Activated CD8-positive, alpha-beta T cell treated with anti-CD3 and anti-CD28 coated beads, Interleukin-2, amount 10 ng/mL, durations not matched to agents 7 days and 5 days (primary cell): ENCODE measurements at regions not wholly inside any gene's neighbourhood (a gene's known extent, or its start where the extent isn't known, plus 50 kb on each side); places are given as distances from the start of the nearest gene placed in this dataset.
"Not testable (repeated sequence)": the region's sequence is repeated elsewhere in the genome, so short reads cannot be mapped to it uniquely, and the experiment has no call there.

ENCODE experiments used
- ATAC-seq: fragments of 150-1000 bp; cut with Tn5 transposase; one replicate; pipeline ENCODE4 v1.10.0; 2021; ENCODE audit warnings: moderate library complexity
- CTCF ChIA-PET: fragments of 350-600 bp; sonication (Branson Sonifier 250); formaldehyde crosslinking; loops from one replicate; lab custom pipeline; 2021; ENCODE audit warnings: antibody characterized with exemption; lab: Charles Lee
- POLR2A ChIA-PET: fragments of 350-600 bp; sonication (Branson Sonifier 250); formaldehyde crosslinking; loops from one replicate; lab custom pipeline; 2021; ENCODE audit warnings: antibody characterized with exemption; lab: Charles Lee
- DNase-seq: peaks from one replicate; pipeline ENCODE4 v3.0.0-alpha.2; 2020
- H3K27ac Mint-ChIP-seq: one replicate; pipeline ENCODE4 v1.8.0; 2021; ENCODE audit warnings: mild to moderate bottlenecking, mixed read lengths
- H3K27me3 Mint-ChIP-seq: one replicate; pipeline ENCODE4 v1.8.0; 2021; ENCODE audit warnings: low read depth, mixed read lengths
- H3K36me3 Mint-ChIP-seq: one replicate; pipeline ENCODE4 v1.8.0; 2021; ENCODE audit warnings: low read depth, mixed read lengths
- H3K4me1 Mint-ChIP-seq: one replicate; pipeline ENCODE4 v1.8.0; 2021; ENCODE audit warnings: low read depth, mixed read lengths
- H3K4me3 Mint-ChIP-seq: one replicate; pipeline ENCODE4 v1.8.0; 2021; ENCODE audit warnings: mild to moderate bottlenecking, mixed read lengths
- H3K9me3 Mint-ChIP-seq: one replicate; pipeline ENCODE4 v1.8.0; 2022; ENCODE audit warnings: mixed read lengths; ENCODE audit not compliant: insufficient read depth

GRCh38 chr12:25702553-25702952 is 149.5 kb upstream of the LMNTD1 start:
- peaks cover 7% of the 10 kb centered on the region for H3K4me1 Mint-ChIP-seq
- H3K4me3 Mint-ChIP-seq = no peak overlapping the region
- no peaks in the 10 kb centered on the region for H3K27me3 Mint-ChIP-seq

DNA sequence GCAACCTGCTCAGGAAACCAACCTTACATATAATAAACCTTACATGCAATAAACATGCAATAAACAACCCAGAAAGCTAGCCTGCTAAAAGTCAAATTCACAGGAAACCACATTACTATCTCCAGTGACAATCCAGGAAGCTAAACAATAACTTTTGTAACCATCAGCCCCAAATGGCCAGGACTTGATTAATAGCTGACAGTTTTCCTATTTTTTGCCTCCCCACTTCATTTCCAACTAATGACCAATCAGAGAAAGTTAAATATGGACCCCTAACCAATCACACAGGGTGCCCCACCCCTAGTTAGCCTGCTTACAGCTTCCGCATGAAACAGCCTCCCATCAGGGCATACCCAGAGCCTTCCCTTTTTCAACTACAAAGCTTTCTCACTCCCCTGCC is 152.2 kb upstream of the LMNTD1 start:
- DNase-seq = no peak
- POLR2A ChIA-PET = no interaction called here
- peaks cover 7% of the 10 kb centered on the region for H3K4me1 Mint-ChIP-seq
- ATAC-seq = no peak
- no peaks in the 10 kb centered on the region for H3K27me3 Mint-ChIP-seq
- no peak overlapping the region for H3K27ac Mint-ChIP-seq
- CTCF ChIA-PET = no interaction called here
- no peaks in the 10 kb centered on the region for H3K36me3 Mint-ChIP-seq
- no peak overlapping the region for H3K4me3 Mint-ChIP-seq
- H3K9me3 Mint-ChIP-seq = peaks cover 3% of the 10 kb centered on the region

More at GRCh38 chr12:25702553-25702952, 149.5 kb upstream of the LMNTD1 start:
- no peaks in the 10 kb centered on the region for H3K36me3 Mint-ChIP-seq
- DNase-seq (no peak), ATAC-seq (no peak)
- CTCF ChIA-PET = no interaction called here
- H3K9me3 Mint-ChIP-seq = peaks cover 3% of the 10 kb centered on the region
- POLR2A ChIA-PET = no interaction called here
- no peak overlapping the region for H3K27ac Mint-ChIP-seq

GRCh38 chr12:25706646-25707045 is 153.6 kb upstream of the LMNTD1 start:
- H3K27ac Mint-ChIP-seq, H3K36me3 Mint-ChIP-seq, H3K9me3 Mint-ChIP-seq, DNase-seq, H3K27me3 Mint-ChIP-seq, H3K4me3 Mint-ChIP-seq, CTCF ChIA-PET, ATAC-seq, POLR2A ChIA-PET, H3K4me1 Mint-ChIP-seq: not testable (repeated sequence)

DNA sequence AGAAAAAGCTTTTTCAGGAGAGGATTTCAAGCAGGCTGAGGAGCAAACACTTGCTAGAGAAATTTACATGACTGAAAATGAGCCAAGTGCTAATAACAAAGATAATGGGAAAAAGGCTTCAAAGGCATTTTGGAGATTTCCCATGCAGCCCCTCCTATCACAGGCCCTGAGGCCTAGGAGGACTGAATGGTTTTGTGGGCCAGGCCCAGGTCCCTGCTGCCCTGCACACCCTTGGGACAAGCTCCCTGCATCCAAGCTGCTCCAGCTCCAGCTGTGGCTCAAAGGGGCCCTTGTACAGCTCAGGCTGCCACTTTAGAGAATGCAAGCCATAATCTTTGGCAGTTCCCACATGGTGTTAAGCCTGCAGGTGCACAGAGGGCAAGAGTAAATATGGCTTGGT is 154.0 kb upstream of the LMNTD1 start:
- H3K27ac Mint-ChIP-seq = no peak overlapping the region
- H3K36me3 Mint-ChIP-seq = peaks cover 4% of the 10 kb centered on the region
- H3K4me3 Mint-ChIP-seq = no peak overlapping the region
- CTCF ChIA-PET = no interaction called here
- peaks cover 7% of the 10 kb centered on the region for H3K4me1 Mint-ChIP-seq
- DNase-seq = no peak
- ATAC-seq = no peak
- peaks cover 3% of the 10 kb centered on the region for H3K9me3 Mint-ChIP-seq
- POLR2A ChIA-PET = no interaction called here
- H3K27me3 Mint-ChIP-seq = no peaks in the 10 kb centered on the region

DNA sequence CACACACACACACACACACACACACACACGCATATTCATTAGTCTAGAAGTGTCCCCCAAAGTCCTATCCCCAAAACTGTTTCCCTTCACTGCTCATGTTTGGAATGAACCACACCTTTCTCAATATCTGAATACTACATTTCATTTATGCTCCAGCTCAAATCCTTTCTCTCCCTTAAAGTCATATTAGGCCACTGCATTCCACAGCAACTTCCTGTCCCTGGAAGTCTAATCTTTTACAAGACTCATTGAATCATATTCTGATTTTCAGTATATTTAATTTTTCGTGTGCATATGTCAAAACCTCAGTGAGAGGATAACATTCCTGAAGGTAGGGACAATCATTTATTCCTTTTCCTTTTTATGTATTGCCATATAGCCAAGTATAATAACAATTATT is 155.6 kb upstream of the LMNTD1 start:
- ChIA-PET CTCF (no interaction called here), POLR2A (no interaction called here)
- H3K27me3 Mint-ChIP-seq = no peaks in the 10 kb centered on the region
- no peak overlapping the region for H3K27ac Mint-ChIP-seq
- no peaks in the 10 kb centered on the region for H3K9me3 Mint-ChIP-seq
- ATAC-seq (no peak), DNase-seq (no peak)
- H3K36me3 Mint-ChIP-seq = peaks cover 4% of the 10 kb centered on the region
- H3K4me1 Mint-ChIP-seq = peaks cover 7% of the 10 kb centered on the region
- no peak overlapping the region for H3K4me3 Mint-ChIP-seq

DNA sequence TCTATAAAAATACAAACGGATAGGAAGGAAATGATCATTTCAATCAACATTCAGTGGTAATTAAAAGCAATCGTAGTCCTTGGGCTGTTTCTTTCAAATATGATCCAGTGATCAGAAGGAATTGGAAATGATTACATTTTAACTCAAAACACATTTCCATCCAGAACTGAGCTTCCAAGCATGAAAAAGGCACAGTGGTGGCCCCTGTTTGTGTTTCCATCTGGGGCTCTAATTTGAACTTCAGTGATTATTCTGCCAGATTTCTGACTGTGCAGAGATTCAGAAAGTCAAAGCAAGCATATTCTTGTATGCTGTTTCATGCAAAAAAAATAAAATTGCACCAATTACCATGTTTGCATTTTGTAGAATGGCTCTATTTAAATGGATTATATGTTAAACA is 157.0 kb upstream of the LMNTD1 start:
- no peaks in the 10 kb centered on the region for H3K27me3 Mint-ChIP-seq
- peaks cover 4% of the 10 kb centered on the region for H3K36me3 Mint-ChIP-seq
- no peak overlapping the region for H3K4me3 Mint-ChIP-seq
- ATAC-seq (no peak), DNase-seq (no peak)
- peaks cover 4% of the 10 kb centered on the region for H3K4me1 Mint-ChIP-seq
- ChIA-PET POLR2A (no interaction called here), CTCF (no interaction called here)
- H3K9me3 Mint-ChIP-seq = no peaks in the 10 kb centered on the region
- H3K27ac Mint-ChIP-seq = no peak overlapping the region

DNA sequence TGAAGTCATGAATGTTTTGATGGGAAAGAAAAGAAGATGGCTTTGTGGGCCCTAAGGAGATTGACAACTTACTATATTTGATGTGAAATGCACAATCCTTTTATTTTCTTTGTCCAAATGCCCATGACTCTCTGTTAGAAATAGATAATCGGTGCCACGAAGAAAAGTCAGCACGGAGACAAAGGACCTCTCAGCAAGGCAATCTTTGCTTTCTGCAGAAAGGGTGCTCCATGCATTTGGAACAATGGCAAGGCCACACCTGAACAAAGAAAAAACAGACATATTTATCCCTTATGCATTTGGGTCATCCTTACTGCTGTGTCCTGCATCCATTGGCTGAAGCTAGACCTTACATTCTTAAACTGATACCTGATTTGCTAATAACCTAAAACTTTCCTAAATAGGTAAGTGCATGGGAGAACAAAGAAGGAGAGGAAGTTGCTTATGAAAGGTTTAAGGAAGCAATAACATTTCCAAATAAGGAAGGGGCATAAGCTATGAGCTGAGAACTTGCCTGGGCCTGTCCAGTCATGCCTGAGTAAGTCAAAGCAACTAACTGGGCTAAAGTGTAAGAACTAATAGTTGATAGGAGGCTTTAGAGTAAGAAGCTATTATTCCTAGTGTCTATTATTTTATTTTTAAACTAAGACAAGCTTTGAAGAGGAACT is 158.0 kb upstream of the LMNTD1 start:
- DNase-seq, H3K4me3 Mint-ChIP-seq, CTCF ChIA-PET, H3K9me3 Mint-ChIP-seq, H3K27ac Mint-ChIP-seq, ATAC-seq, POLR2A ChIA-PET, H3K4me1 Mint-ChIP-seq, H3K36me3 Mint-ChIP-seq, H3K27me3 Mint-ChIP-seq: not testable (repeated sequence)

- no peaks in the 10 kb centered on the region for H3K9me3 Mint-ChIP-seq
- POLR2A ChIA-PET = no interaction called here
- no peak overlapping the region for H3K27ac Mint-ChIP-seq
- CTCF ChIA-PET = interaction anchor here (1.0 kb wide), 1 partner anchor 276 kb away, joined by 3 read pairs; no protein-coding TSS in a partner anchor
- no peaks in the 10 kb centered on the region for H3K4me1 Mint-ChIP-seq
- peaks cover 3% of the 10 kb centered on the region for H3K27me3 Mint-ChIP-seq
- peaks cover 4% of the 10 kb centered on the region for H3K36me3 Mint-ChIP-seq
- H3K4me3 Mint-ChIP-seq = no peak overlapping the region
- ATAC-seq = no peak
- DNase-seq = no peak
Measured at GRCh38 chr12:25712169-25712568, 159.1 kb upstream of the LMNTD1 start.

- no peaks in the 10 kb centered on the region for H3K4me1 Mint-ChIP-seq
- ATAC-seq (no peak), DNase-seq (no peak)
- H3K4me3 Mint-ChIP-seq = no peak overlapping the region
- H3K36me3 Mint-ChIP-seq = peaks cover 4% of the 10 kb centered on the region
- peaks cover 8% of the 10 kb centered on the region for H3K27me3 Mint-ChIP-seq
- ChIA-PET POLR2A (no interaction called here), CTCF (no interaction called here)
- H3K9me3 Mint-ChIP-seq = no peaks in the 10 kb centered on the region
- H3K27ac Mint-ChIP-seq = no peak overlapping the region
Measured at GRCh38 chr12:25713264-25713663, 160.2 kb upstream of the LMNTD1 start.

GRCh38 chr12:25714198-25714984 is 161.3 kb upstream of the LMNTD1 start:
- Mint-ChIP-seq H3K9me3 (no peaks in the 10 kb centered on the region), H3K27me3 (peaks cover 8% of the 10 kb centered on the region), H3K27ac (no peak overlapping the region), H3K36me3 (peaks cover 4% of the 10 kb centered on the region), H3K4me3 (no peak overlapping the region), H3K4me1 (no peaks in the 10 kb centered on the region)
- ATAC-seq (no peak), DNase-seq (no peak)
- ChIA-PET POLR2A (no interaction called here), CTCF (no interaction called here)

DNA sequence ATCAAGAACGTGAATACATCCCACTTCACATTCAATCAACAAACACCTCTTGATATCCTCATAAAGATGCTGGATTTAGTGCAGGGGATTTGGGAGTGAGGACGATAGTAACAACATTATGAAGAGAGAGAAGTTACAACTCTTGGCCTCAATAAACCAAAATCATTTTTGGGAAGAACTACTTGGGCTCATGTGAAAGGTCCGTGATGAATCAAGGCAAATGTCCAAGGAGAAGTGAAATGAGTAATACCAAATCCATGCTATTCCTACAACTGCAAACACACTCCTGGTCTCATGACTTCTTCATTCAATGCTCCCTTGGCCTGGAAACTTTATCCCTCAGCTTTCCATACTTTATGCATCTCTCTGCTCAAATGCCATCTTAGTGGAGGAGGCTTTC is 162.0 kb upstream of the LMNTD1 start:
- ATAC-seq (no peak), DNase-seq (no peak)
- no peak overlapping the region for H3K4me3 Mint-ChIP-seq
- ChIA-PET POLR2A (no interaction called here), CTCF (no interaction called here)
- peaks cover 8% of the 10 kb centered on the region for H3K27me3 Mint-ChIP-seq
- H3K9me3 Mint-ChIP-seq = no peaks in the 10 kb centered on the region
- no peaks in the 10 kb centered on the region for H3K4me1 Mint-ChIP-seq
- peaks cover 4% of the 10 kb centered on the region for H3K36me3 Mint-ChIP-seq
- no peak overlapping the region for H3K27ac Mint-ChIP-seq

- ChIA-PET POLR2A (no interaction called here), CTCF (no interaction called here)
- H3K27me3 Mint-ChIP-seq = peaks cover 8% of the 10 kb centered on the region
- H3K27ac Mint-ChIP-seq = no peak overlapping the region
- H3K36me3 Mint-ChIP-seq = no peaks in the 10 kb centered on the region
- no peak overlapping the region for H3K4me3 Mint-ChIP-seq
- H3K4me1 Mint-ChIP-seq = no peaks in the 10 kb centered on the region
- no peak for DNase-seq
- no peaks in the 10 kb centered on the region for H3K9me3 Mint-ChIP-seq
- ATAC-seq = no peak
Measured at GRCh38 chr12:25716842-25717241, 163.8 kb upstream of the LMNTD1 start.
